Liver (tissue), 8 donors: ENCODE measurements at regions not wholly inside any gene's neighbourhood (a gene's known extent, or its start where the extent isn't known, plus 50 kb on each side); places are given as distances from the start of the nearest gene placed in this dataset.
A peak's percentile ranks its signal among the peaks of the same experiment; 100 is the strongest.

Experiments used
- DNase-seq: peaks from one replicate; pipeline ENCODE4 v3.0.0-alpha.2; 2017; ENCODE audit warnings: low spot score
- H3K27ac ChIP-seq, 2 donors: one replicate each; pipeline ENCODE4 v1.7.0; 2013; ENCODE audit warnings: inconsistent platforms in 2 of 2, low read length in 2 of 2, control low read depth in 1 of 2, low read depth in 1 of 2, mild to moderate bottlenecking in 1 of 2
- H3K27me3 ChIP-seq, 4 donors: one replicate each; pipeline versions ENCODE4 v1.6.1 to v1.7.0; 2013; ENCODE audit warnings: low read length in 3 of 4, inconsistent platforms in 1 of 4, mild to moderate bottlenecking in 1 of 4, moderate library complexity in 1 of 4; ENCODE audit not compliant: control insufficient read depth in 4 of 4, insufficient read depth in 4 of 4
- H3K36me3 ChIP-seq, 4 donors: one replicate each; pipeline versions ENCODE4 v1.6.1 to v1.7.0; 2013; ENCODE audit warnings: low read length in 3 of 4, mild to moderate bottlenecking in 3 of 4, low read depth in 1 of 4, moderate library complexity in 1 of 4; ENCODE audit not compliant: control insufficient read depth in 4 of 4, insufficient read depth in 3 of 4
- H3K4me1 ChIP-seq, 4 donors: one replicate each; pipeline versions ENCODE4 v1.6.1 to v1.7.0; 2013; ENCODE audit warnings: low read length in 3 of 4, mild to moderate bottlenecking in 3 of 4, moderate library complexity in 1 of 4; ENCODE audit not compliant: control insufficient read depth in 4 of 4, insufficient read depth in 4 of 4
- H3K4me3 ChIP-seq, 3 donors: one replicate each; pipeline versions ENCODE4 v1.6.1 to v1.7.0; 2013; ENCODE audit warnings: low read length in 3 of 3, control low read depth in 1 of 3, low read depth in 1 of 3, mild to moderate bottlenecking in 1 of 3
- H3K9ac ChIP-seq, 2 donors: one replicate each; pipeline ENCODE4 v1.7.0; 2013; ENCODE audit warnings: low read length in 2 of 2, mild to moderate bottlenecking in 2 of 2, moderate library complexity in 2 of 2, control low read depth in 1 of 2, low read depth in 1 of 2
- H3K9me3 ChIP-seq, 4 donors: one replicate each; pipeline versions ENCODE4 v1.6.1 to v1.7.0; 2013; ENCODE audit warnings: low read length in 3 of 4; ENCODE audit not compliant: control insufficient read depth in 4 of 4
- ATF3 ChIP-seq: IDR thresholded peaks from 2 replicates; pipeline ENCODE4 v1.6.1; 2016; ENCODE audit warnings: antibody characterized with exemption
- EGR1 ChIP-seq, 2 donors: IDR thresholded peaks; 2 replicates each; pipeline ENCODE4 v1.6.1; 2016 to 2018; ENCODE audit warnings: antibody characterized with exemption in 2 of 2, low read depth in 2 of 2
- FOXA1 ChIP-seq: IDR thresholded peaks from 2 replicates; pipeline ENCODE4 v1.6.1; 2016; ENCODE audit warnings: antibody characterized with exemption
- FOXA2 ChIP-seq: IDR thresholded peaks from 2 replicates; pipeline ENCODE4 v1.6.1; 2016; ENCODE audit warnings: antibody characterized with exemption
- HNF4G ChIP-seq: IDR thresholded peaks from 2 replicates; pipeline ENCODE4 v1.6.1; 2016; ENCODE audit warnings: antibody characterized with exemption
- JUND ChIP-seq, 2 donors: IDR thresholded peaks; 2 replicates each; pipeline ENCODE4 v1.6.1; 2016; ENCODE audit warnings: antibody characterized with exemption in 2 of 2
- MAX ChIP-seq: IDR thresholded peaks from 2 replicates; pipeline ENCODE4 v1.6.1; 2016; ENCODE audit warnings: antibody characterized with exemption
- NR2F2 ChIP-seq: IDR thresholded peaks from 2 replicates; pipeline ENCODE4 v1.6.1; 2016; ENCODE audit warnings: antibody characterized with exemption
- RAD21 ChIP-seq, 2 donors: IDR thresholded peaks; 2 replicates each; pipeline ENCODE4 v1.6.1; 2016; ENCODE audit warnings: antibody characterized with exemption in 2 of 2, mild to moderate bottlenecking in 2 of 2
- REST ChIP-seq: IDR thresholded peaks from 2 replicates; pipeline ENCODE4 v1.6.1; 2016; ENCODE audit warnings: antibody characterized with exemption, mild to moderate bottlenecking
- YY1 ChIP-seq: IDR thresholded peaks from 2 replicates; pipeline ENCODE4 v1.6.1; 2016; ENCODE audit warnings: antibody characterized with exemption, mild to moderate bottlenecking
- whole genome bisulfite sequencing: extraction: QIAGEN DNeasy Blood & Tissue Kit; methylation state at CpG from one replicate; pipeline ENCODE4 v1.1.7; 2013; 5-methylcytosine and 5-hydroxymethylcytosine counted together
- TF ChIP-seq, protein P1 (sequence below): fragments of 150-350 bp; IDR thresholded peaks from 2 replicates; pipeline ENCODE4 v1.5.1; 2017; ENCODE audit warnings: improper control_type of control experiment, low read depth, low read length; ENCODE audit not compliant: missing input control
- donor health status: healthy.
- donor health status: healthy.
- donor health status: healthy.
- donor health status: healthy.
- donor health status: healthy.

- Histone ChIP-seq H3K4me3 (no peak overlapping the region), H3K9ac (no peak overlapping the region), H3K27ac (no peak overlapping the region), H3K36me3 (no peaks in the 10 kb centered on the region), H3K4me1 (peaks cover 0 to 4% (median 0%) of the 10 kb centered on the region in 4 donors), H3K9me3 (no peaks in the 10 kb centered on the region), H3K27me3 (no peaks in the 10 kb centered on the region)
- no peak for DNase-seq
- TF ChIP-seq REST = no peak
- WGBS = 97% methylated on average over 10 of the region's 10 CpGs
Observed at GRCh38 chr11:69380921-69381581, 87.1 kb downstream of the MYEOV start.

DNA sequence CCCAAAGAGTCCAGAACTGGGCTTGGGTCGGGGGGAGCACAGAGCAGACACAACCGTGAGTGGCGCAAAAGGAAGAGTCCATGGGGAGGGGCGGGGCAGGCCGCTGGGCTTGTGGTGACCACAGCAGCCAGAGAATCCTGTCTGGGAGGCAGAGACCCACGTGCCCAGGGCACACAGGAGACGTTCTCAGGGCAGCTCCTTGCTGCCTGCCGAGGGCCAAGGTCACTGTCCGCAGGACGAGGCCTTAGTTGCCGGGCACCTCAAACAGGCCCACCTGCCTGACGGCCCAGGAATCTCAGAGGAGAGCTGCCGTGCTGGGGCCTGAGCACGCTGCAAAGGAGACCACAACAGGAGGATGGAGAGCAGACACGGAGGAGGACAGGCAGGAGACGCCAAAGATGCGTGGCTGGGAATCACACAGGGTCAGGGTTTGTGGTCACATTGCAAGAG is 87.8 kb downstream of the MYEOV start:
- 84% methylated on average over 17 of the region's 17 CpGs for WGBS
- no peak for TF ChIP-seq YY1
- TF ChIP-seq NR2F2 = no peak
- TF ChIP-seq HNF4G = no peak
- Histone ChIP-seq H3K27me3 (no peaks in the 10 kb centered on the region), H3K4me1 (peaks cover 0 to 4% (median 0%) of the 10 kb centered on the region in 4 donors), H3K9ac (no peak overlapping the region), H3K36me3 (no peaks in the 10 kb centered on the region), H3K9me3 (no peaks in the 10 kb centered on the region), H3K27ac (no peak overlapping the region), H3K4me3 (no peak overlapping the region)
- no peak for DNase-seq

GRCh38 chr11:69382131-69383128 is 88.5 kb downstream of the MYEOV start:
- H3K9me3 ChIP-seq = no peaks in the 10 kb centered on the region
- peaks cover 0 to 4% (median 0%) of the 10 kb centered on the region in 4 donors for H3K4me1 ChIP-seq
- no peaks in the 10 kb centered on the region for H3K36me3 ChIP-seq
- TF ChIP-seq NR2F2 = peak; percentile 27
- no peak for TF ChIP-seq HNF4G
- TF ChIP-seq, protein P1, sequence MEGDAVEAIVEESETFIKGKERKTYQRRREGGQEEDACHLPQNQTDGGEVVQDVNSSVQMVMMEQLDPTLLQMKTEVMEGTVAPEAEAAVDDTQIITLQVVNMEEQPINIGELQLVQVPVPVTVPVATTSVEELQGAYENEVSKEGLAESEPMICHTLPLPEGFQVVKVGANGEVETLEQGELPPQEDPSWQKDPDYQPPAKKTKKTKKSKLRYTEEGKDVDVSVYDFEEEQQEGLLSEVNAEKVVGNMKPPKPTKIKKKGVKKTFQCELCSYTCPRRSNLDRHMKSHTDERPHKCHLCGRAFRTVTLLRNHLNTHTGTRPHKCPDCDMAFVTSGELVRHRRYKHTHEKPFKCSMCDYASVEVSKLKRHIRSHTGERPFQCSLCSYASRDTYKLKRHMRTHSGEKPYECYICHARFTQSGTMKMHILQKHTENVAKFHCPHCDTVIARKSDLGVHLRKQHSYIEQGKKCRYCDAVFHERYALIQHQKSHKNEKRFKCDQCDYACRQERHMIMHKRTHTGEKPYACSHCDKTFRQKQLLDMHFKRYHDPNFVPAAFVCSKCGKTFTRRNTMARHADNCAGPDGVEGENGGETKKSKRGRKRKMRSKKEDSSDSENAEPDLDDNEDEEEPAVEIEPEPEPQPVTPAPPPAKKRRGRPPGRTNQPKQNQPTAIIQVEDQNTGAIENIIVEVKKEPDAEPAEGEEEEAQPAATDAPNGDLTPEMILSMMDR = no peak
- no peak for TF ChIP-seq REST
- TF ChIP-seq ATF3 = no peak
- no peak for TF ChIP-seq EGR1 (IDR thresholded peaks at IDR 0.05; ENCODE audit: low read depth in 2 of 2)
- no peak for TF ChIP-seq MAX
- TF ChIP-seq RAD21 (IDR thresholded peaks at IDR 0.05) = peak in 1 of 2 donors; percentile 21
- no peak for TF ChIP-seq FOXA1
- no peak for TF ChIP-seq JUND (IDR thresholded peaks at IDR 0.05)
- TF ChIP-seq FOXA2 = no peak
- no peak for DNase-seq
- H3K4me3 ChIP-seq = no peak overlapping the region
- no peaks in the 10 kb centered on the region for H3K27me3 ChIP-seq
- H3K9ac ChIP-seq = no peak overlapping the region
- WGBS = 78% methylated on average over 27 of the region's 27 CpGs
- peak overlapping the region; percentile 1 to 38 for H3K27ac ChIP-seq
